SK-N-SH treated with all-trans-retinoic acid at 6 μM for 48 hours (cell line): ENCODE measurements at regions not wholly inside any gene's neighbourhood (a gene's known extent, or its start where the extent isn't known, plus 50 kb on each side); places are given as distances from the start of the nearest gene placed in this dataset.

Experiments
- ATAC-seq: fragments of 200-7000 bp; cut with Tn5 transposase; 3 replicates; pipeline ENCODE4 v1.9.1; 2020; ENCODE audit warnings: mild to moderate bottlenecking, moderate library complexity
- ARNTL ChIP-seq: fragments of 450-650 bp; formaldehyde crosslinking; IDR thresholded peaks from 2 replicates; pipeline ENCODE4 v1.5.0; 2020; ENCODE audit warnings: low read depth, mild to moderate bottlenecking, moderate library complexity, borderline replicate concordance
- BACH2 ChIP-seq: fragments of 250-450 bp; sonication (Bioruptor Pico); IDR thresholded peaks from 2 replicates; pipeline ENCODE4 v1.9.0; 2021; ENCODE audit warnings: mild to moderate bottlenecking, borderline replicate concordance
- ESRRG ChIP-seq: fragments of 250-450 bp; sonication (Bioruptor Pico); IDR thresholded peaks from 2 replicates; pipeline ENCODE4 v1.6.1; 2021; ENCODE audit warnings: mild to moderate bottlenecking
- GLIS3 ChIP-seq: fragments of 250-450 bp; sonication (Bioruptor Pico); IDR thresholded peaks from 2 replicates; pipeline ENCODE4 v1.5.0; 2020; ENCODE audit warnings: mild to moderate bottlenecking, moderate library complexity
- ISL1 ChIP-seq: fragments of 250-450 bp; sonication (Bioruptor Pico); IDR thresholded peaks from 2 replicates; pipeline ENCODE4 v2.1.2; 2022; ENCODE audit warnings: mild to moderate bottlenecking, moderate library complexity
- OSR1 ChIP-seq: fragments of 250-450 bp; sonication (Bioruptor Pico); IDR thresholded peaks from 2 replicates; pipeline ENCODE4 v1.8.0; 2022; ENCODE audit warnings: moderate library complexity, mild to moderate bottlenecking, inconsistent platforms
- PATZ1 ChIP-seq: fragments of 250-450 bp; sonication (Bioruptor Pico); IDR thresholded peaks from 2 replicates; pipeline ENCODE4 v1.8.0; 2020; ENCODE audit warnings: mild to moderate bottlenecking, moderate library complexity, borderline replicate concordance
- PPARA ChIP-seq: fragments of 250-450 bp; sonication (Bioruptor Pico); IDR thresholded peaks from 2 replicates; pipeline ENCODE4 v1.5.0; 2020; ENCODE audit warnings: mild to moderate bottlenecking, borderline replicate concordance
- RARB ChIP-seq: fragments of 250-450 bp; sonication (Bioruptor Pico); IDR thresholded peaks from 2 replicates; pipeline ENCODE4 v1.8.0; 2021; ENCODE audit warnings: mild to moderate bottlenecking, moderate library complexity
- TCF4 ChIP-seq: fragments of 250-450 bp; sonication (Bioruptor Pico); IDR thresholded peaks from 2 replicates; pipeline ENCODE4 v1.8.0; 2021; ENCODE audit warnings: mild to moderate bottlenecking, moderate library complexity, borderline replicate concordance
- TOX ChIP-seq: fragments of 250-450 bp; sonication (Bioruptor Pico); IDR thresholded peaks from 2 replicates; pipeline ENCODE4 v1.8.0; 2021; ENCODE audit warnings: mild to moderate bottlenecking, moderate library complexity, borderline replicate concordance
- TSHZ2 ChIP-seq: fragments of 250-450 bp; sonication (Bioruptor Pico); IDR thresholded peaks from 2 replicates; pipeline ENCODE4 v1.5.0; 2020; ENCODE audit warnings: mild to moderate bottlenecking, moderate library complexity
- ZC3H10 ChIP-seq: fragments of 250-450 bp; sonication (Bioruptor Pico); IDR thresholded peaks from 2 replicates; pipeline ENCODE4 v1.5.1; 2021; ENCODE audit warnings: mild to moderate bottlenecking, moderate library complexity
- ZFP3 ChIP-seq: fragments of 250-450 bp; sonication (Bioruptor Pico); IDR thresholded peaks from 2 replicates; pipeline ENCODE4 v1.5.0; 2020; ENCODE audit warnings: mild to moderate bottlenecking, moderate library complexity
- ZFP30 ChIP-seq: fragments of 450-650 bp; formaldehyde crosslinking; IDR thresholded peaks from 2 replicates; pipeline ENCODE4 v1.5.0; 2022; ENCODE audit warnings: mild to moderate bottlenecking, moderate library complexity
- ZNF565 ChIP-seq: fragments of 450-650 bp; formaldehyde crosslinking; conservative IDR thresholded peaks from 2 replicates; pipeline ENCODE4 v1.5.0; 2020; ENCODE audit warnings: low read depth, mild to moderate bottlenecking, moderate library complexity
- ZNF70 ChIP-seq: fragments of 450-650 bp; formaldehyde crosslinking; IDR thresholded peaks from 2 replicates; pipeline ENCODE4 v1.5.0; 2020; ENCODE audit warnings: mild to moderate bottlenecking, moderate library complexity
- ZNF8 ChIP-seq: fragments of 450-650 bp; formaldehyde crosslinking; IDR thresholded peaks from 2 replicates; pipeline ENCODE4 v1.5.0; 2020; ENCODE audit warnings: mild to moderate bottlenecking, moderate library complexity
- TF ChIP-seq, protein P1 (sequence below): fragments of 250-450 bp; sonication (Bioruptor Pico); IDR thresholded peaks from 2 replicates; pipeline ENCODE4 v1.5.1; 2021; ENCODE audit warnings: mild to moderate bottlenecking, moderate library complexity
- TF ChIP-seq, protein P2 (sequence below): fragments of 250-450 bp; sonication (Bioruptor Pico); IDR thresholded peaks from 2 replicates; pipeline ENCODE4 v1.8.0; 2021; ENCODE audit warnings: low read depth, mild to moderate bottlenecking, moderate library complexity, borderline replicate concordance

DNA sequence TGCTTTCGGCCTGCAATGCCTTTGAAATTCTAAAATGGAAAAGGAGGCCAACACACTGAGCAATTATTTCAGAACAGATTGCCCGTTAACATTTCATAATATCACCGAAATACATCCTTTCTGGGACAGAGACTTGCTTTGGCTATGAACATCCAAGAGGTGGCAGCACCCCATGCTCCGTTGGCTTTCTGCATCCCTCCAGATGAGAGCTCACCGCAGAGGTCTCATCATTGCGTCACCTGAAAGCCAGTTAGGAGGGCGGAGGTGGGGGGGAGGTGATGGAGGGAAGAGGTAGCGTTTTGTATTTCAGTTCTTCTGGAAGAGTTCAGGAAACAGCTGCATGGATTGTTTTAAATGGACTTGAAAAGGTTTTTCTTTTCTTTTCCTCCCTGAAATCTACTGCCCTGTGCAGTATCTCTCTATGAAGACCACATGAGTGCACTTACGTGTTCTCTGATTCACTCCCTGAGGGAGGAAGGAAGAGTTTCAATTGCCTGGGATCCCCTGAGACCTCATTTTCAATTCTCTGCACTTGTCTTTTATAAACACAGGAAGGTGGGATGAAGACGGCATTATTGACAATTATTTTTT lies 166.8 kb upstream of the PGRMC2 start:
- TF ChIP-seq ARNTL (no peak), ESRRG (CRISPR knock-in tag) (no peak), TCF4 (CRISPR knock-in tag) (0 out of 2 replicates have a peak, but pooled peaks have one; percentile 13), OSR1 (no peak), ZNF565 (CRISPR knock-in tag) (no peak), TOX (CRISPR knock-in tag) (no peak), ZFP30 (CRISPR knock-in tag) (no peak)
- TF ChIP-seq, protein P1, sequence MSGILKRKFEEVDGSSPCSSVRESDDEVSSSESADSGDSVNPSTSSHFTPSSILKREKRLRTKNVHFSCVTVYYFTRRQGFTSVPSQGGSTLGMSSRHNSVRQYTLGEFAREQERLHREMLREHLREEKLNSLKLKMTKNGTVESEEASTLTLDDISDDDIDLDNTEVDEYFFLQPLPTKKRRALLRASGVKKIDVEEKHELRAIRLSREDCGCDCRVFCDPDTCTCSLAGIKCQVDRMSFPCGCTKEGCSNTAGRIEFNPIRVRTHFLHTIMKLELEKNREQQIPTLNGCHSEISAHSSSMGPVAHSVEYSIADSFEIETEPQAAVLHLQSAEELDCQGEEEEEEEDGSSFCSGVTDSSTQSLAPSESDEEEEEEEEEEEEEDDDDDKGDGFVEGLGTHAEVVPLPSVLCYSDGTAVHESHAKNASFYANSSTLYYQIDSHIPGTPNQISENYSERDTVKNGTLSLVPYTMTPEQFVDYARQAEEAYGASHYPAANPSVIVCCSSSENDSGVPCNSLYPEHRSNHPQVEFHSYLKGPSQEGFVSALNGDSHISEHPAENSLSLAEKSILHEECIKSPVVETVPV (CRISPR knock-in tag), result no peak
- TF ChIP-seq, all 23 proteins: peak for 1
- peak; percentile 98 for ATAC-seq

DNA sequence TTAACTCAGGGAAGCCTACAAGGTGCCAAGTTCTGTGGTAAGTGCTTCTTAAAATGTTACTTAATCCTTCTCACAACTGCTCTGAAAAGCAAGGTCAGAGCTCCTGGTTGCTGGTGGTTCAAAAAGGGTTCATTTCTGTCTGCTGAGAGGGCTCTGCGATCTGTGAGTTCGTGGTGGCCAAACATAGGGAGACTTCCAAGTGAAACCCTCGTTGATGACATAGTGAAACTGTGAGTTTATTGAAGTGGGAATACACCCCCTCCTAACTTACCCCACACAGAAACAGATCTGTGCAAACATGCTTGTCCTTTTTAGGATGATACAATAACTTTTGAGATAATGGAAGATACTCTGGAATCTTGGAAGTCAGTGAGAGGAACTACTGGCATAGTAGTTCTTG lies 164.8 kb upstream of the PGRMC2 start:
- TF ChIP-seq ESRRG (CRISPR knock-in tag) (no peak), ZNF70 (CRISPR knock-in tag) (no peak), BACH2 (CRISPR knock-in tag) (no peak), ZFP3 (CRISPR knock-in tag) (no peak), PPARA (CRISPR knock-in tag) (no peak), TOX (CRISPR knock-in tag) (no peak)
- TF ChIP-seq, protein P2, sequence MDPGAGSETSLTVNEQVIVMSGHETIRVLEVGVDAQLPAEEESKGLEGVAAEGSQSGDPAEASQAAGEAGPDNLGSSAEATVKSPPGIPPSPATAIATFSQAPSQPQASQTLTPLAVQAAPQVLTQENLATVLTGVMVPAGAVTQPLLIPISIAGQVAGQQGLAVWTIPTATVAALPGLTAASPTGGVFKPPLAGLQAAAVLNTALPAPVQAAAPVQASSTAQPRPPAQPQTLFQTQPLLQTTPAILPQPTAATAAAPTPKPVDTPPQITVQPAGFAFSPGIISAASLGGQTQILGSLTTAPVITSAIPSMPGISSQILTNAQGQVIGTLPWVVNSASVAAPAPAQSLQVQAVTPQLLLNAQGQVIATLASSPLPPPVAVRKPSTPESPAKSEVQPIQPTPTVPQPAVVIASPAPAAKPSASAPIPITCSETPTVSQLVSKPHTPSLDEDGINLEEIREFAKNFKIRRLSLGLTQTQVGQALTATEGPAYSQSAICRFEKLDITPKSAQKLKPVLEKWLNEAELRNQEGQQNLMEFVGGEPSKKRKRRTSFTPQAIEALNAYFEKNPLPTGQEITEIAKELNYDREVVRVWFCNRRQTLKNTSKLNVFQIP (CRISPR knock-in tag), result no peak
- TF ChIP-seq, protein P1 (CRISPR knock-in tag), result no peak
- ATAC-seq, result no peak

DNA sequence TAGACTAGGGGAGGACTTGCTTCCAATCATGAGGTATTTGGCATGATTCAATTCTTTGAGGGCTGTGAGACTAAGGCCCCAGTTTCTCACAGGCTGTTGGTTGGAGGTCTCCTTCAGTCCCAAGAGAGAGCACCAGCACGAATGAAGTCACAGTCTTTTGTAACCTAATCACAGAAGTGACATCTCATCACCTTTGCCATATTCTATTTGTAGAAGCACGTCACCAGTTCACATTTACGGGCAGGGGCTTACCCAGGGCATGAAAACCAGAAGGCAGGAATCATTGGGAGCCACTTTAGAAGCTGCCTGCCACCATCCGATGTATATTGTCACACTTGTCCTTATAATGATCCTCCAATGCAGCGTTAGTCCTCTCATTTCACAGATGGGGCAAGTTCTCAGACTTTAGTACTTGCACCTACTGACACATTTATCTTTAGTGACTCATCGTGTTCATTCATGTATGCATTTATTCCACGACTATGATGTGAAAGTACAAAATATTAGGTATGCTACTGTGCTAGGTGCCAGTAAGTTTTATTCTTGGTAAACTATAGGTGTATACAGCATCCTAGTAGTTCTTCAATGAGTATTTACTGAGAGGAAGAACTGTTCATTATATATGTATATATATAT lies 163.8 kb upstream of the PGRMC2 start:
- TF ChIP-seq ZFP3 (CRISPR knock-in tag), result no peak
- TF ChIP-seq ISL1 (CRISPR knock-in tag), result no peak
- no peak for TF ChIP-seq BACH2 (CRISPR knock-in tag)
- TF ChIP-seq RARB, result no peak
- no peak for TF ChIP-seq ZFP30 (CRISPR knock-in tag)
- TF ChIP-seq ARNTL, result no peak
- no peak for TF ChIP-seq ZNF8
- TF ChIP-seq, protein P1 (CRISPR knock-in tag), result no peak
- TF ChIP-seq ZNF70 (CRISPR knock-in tag), result no peak
- no peak for TF ChIP-seq PPARA (CRISPR knock-in tag)
- ATAC-seq, result no peak

DNA sequence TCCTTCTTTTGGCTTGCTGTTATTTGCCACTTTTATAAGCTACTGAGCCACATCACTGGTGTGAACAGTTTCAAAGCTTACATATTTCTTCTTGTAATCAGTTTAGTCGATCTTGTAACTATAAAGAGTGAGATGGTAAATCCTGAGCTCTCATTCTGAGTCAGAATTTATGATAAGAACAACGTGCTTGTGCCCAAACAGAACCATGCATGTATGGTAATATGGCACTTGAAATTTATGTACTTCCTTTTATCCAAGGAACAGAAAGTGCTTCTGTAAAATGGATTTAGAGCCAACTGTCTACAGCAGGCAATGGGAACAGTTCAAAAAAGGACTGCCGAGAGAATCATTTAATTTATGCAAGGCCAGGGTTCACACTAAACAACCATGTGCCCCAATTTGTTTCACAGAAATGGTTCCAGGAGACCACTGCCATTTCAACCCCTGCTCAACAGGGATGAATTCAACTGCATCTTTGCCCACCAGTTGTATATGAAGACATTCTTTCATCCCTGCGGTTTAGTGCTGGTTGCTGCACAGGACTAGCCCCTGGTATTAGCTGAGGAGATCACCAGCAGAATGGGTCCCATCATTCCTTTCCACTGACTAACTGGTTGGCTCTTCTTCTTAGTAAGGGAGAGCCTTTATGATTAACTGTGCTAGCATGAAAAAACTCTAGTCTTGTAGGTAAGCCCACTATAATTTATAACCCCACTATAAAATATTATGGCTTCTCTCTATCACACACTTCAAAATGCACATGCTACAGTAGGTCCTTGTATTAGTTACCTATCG lies 162.9 kb upstream of the PGRMC2 start:
- no peak for ATAC-seq
- TF ChIP-seq, protein P1 (CRISPR knock-in tag), result no peak
- TF ChIP-seq ARNTL (no peak), TSHZ2 (CRISPR knock-in tag) (no peak), GLIS3 (CRISPR knock-in tag) (no peak), TCF4 (CRISPR knock-in tag) (no peak), PATZ1 (no peak), OSR1 (no peak), ESRRG (CRISPR knock-in tag) (no peak), ZC3H10 (no peak), PPARA (CRISPR knock-in tag) (no peak)
